HL-60 (cell line): ENCODE measurements at regions not wholly inside any gene's neighbourhood (a gene's known extent, or its start where the extent isn't known, plus 50 kb on each side); places are given as distances from the start of the nearest gene placed in this dataset.

Experiments
- DNase-seq, 2 experiments: peaks; one replicate each; pipeline ENCODE4 v3.0.0-alpha.2; 2010 to 2020; ENCODE audit warnings: low read depth in 1 of 2, low spot score in 1 of 2
- H3K27ac ChIP-seq: fragments of 250-450 bp; sonication (Bioruptor Pico); replicated peaks from 2 replicates; pipeline ENCODE4 v1.5.1; 2020; ENCODE audit warnings: mild to moderate bottlenecking, moderate library complexity
- H3K27me3 ChIP-seq: fragments of 250-450 bp; sonication (Bioruptor Pico); 2 replicates; pipeline ENCODE4 v1.5.1; 2021; ENCODE audit warnings: mild to moderate bottlenecking, moderate library complexity; ENCODE audit not compliant: insufficient read depth, poor library complexity, severe bottlenecking
- H3K4me3 ChIP-seq: replicated peaks from 2 replicates; pipeline ENCODE4 v1.5.1; 2011; ENCODE audit warnings: mild to moderate bottlenecking, control low read depth, low read length; ENCODE audit not compliant: insufficient read depth
- CTCF ChIP-seq: IDR thresholded peaks from one replicate; pipeline ENCODE4 v1.5.1; 2011; ENCODE audit warnings: low read length, control low read depth, inconsistent platforms; ENCODE audit not compliant: insufficient read depth
- GABPA ChIP-seq: IDR thresholded peaks from 2 replicates; pipeline ENCODE4 v1.6.1; 2012; ENCODE audit warnings: low read depth
- POLR2AphosphoS5 ChIP-seq: IDR thresholded peaks from 2 replicates; pipeline ENCODE4 v1.6.1; 2012; ENCODE audit warnings: low read depth
- REST ChIP-seq: IDR thresholded peaks from 2 replicates; pipeline ENCODE4 v1.6.1; 2012; ENCODE audit warnings: low read depth; ENCODE audit not compliant: insufficient replicate concordance
- SPI1 ChIP-seq: IDR thresholded peaks from 2 replicates; pipeline ENCODE4 v1.6.1; 2012; ENCODE audit warnings: low read depth, mild to moderate bottlenecking, borderline replicate concordance

- Histone ChIP-seq H3K4me3 (no peak overlapping the region), H3K27ac (no peak overlapping the region), H3K27me3 (no peaks in the 10 kb centered on the region)
- no peak for TF ChIP-seq GABPA
- TF ChIP-seq SPI1: no peak
- no peak for TF ChIP-seq REST
- no peak for TF ChIP-seq POLR2AphosphoS5
- no peak for TF ChIP-seq CTCF
- no peak for DNase-seq
These were observed 423.5 kb upstream of the B3GAT1 start for GRCh38 chr11:134835561-134835960.

DNA sequence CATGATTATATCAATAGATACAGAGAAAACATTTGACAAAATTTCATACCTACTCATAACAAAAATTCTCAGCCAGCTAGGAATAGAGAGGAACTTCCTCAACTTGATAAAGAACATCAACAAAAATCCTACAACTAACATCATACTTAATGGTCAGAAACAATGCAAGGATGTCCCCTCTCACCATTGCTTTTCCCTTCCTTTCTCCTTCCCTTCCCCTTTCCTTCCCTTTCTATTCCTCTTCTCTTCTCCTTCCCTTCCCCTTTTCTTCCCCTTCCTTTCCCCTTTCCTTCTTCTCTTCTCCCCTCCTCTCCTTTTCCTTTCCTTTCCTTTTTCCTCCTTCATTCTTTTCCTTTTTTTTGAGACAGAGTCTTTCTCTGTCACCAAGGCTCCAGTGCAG, 418.3 kb upstream of the B3GAT1 start:
- no peak for DNase-seq
- H3K27me3 ChIP-seq: no peaks in the 10 kb centered on the region
- H3K4me3 ChIP-seq: no peak overlapping the region
- no peak for TF ChIP-seq POLR2AphosphoS5
- TF ChIP-seq GABPA: no peak
- no peak for TF ChIP-seq SPI1
- TF ChIP-seq CTCF: no peak
- TF ChIP-seq REST: no peak
- H3K27ac ChIP-seq: no peak overlapping the region

DNA sequence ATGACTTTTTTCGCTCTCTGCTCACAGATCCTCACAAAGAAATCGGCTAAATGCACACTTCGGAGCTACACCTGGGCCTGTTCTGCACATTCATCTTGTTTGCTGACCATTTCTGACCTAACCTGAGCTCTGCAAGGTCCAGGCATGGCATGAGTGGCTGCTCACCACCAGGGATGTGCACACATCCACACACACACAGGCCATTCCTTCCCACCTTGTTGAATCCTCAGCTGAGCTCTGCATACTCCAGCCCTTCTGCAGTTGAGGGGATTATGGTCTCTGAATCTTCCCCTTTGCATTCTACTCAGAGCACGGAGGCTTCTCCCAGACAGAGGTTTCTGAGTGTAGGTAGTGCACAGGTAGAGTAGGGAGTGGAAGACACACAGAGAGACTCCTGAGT, 411.9 kb upstream of the B3GAT1 start:
- H3K27me3 ChIP-seq: no peaks in the 10 kb centered on the region
- H3K27ac ChIP-seq: no peak overlapping the region
- no peak for TF ChIP-seq REST
- no peak for TF ChIP-seq SPI1
- TF ChIP-seq CTCF: no peak
- DNase-seq: no peak
- no peak overlapping the region for H3K4me3 ChIP-seq
